Effector memory CD8-positive, alpha-beta T cell (primary cell): ENCODE measurements at regions not wholly inside any gene's neighbourhood (a gene's known extent, or its start where the extent isn't known, plus 50 kb on each side); places are given as distances from the start of the nearest gene placed in this dataset.

Experiments
- ATAC-seq: fragments of 150-1000 bp; cut with Tn5 transposase; replicated peaks from 2 replicates; pipeline ENCODE4 v1.10.0; 2021; ENCODE audit warnings: mild to moderate bottlenecking, moderate library complexity
- DNase-seq, 3 experiments: peaks; one replicate each; pipeline ENCODE4 v3.0.0; 2021
- H3K27ac Mint-ChIP-seq, 2 donors: one replicate each; pipeline ENCODE4 v1.8.0; 2022; ENCODE audit warnings: mild to moderate bottlenecking in 2 of 2, mixed read lengths in 2 of 2, moderate library complexity in 2 of 2
- H3K27me3 Mint-ChIP-seq, 2 donors: one replicate each; pipeline ENCODE4 v1.8.0; 2022; ENCODE audit warnings: mixed read lengths in 2 of 2
- H3K36me3 Mint-ChIP-seq: one replicate; pipeline ENCODE4 v1.8.0; 2022; ENCODE audit warnings: mild to moderate bottlenecking, moderate library complexity, mixed read lengths; ENCODE audit not compliant: insufficient read depth
- H3K4me1 Mint-ChIP-seq, 2 donors: one replicate each; pipeline ENCODE4 v1.8.0; 2022; ENCODE audit warnings: low read depth in 2 of 2, mixed read lengths in 2 of 2
- H3K4me3 Mint-ChIP-seq, 2 donors: one replicate each; pipeline ENCODE4 v1.8.0; 2022; ENCODE audit warnings: mild to moderate bottlenecking in 2 of 2, mixed read lengths in 2 of 2, moderate library complexity in 2 of 2
- H3K9me3 Mint-ChIP-seq, 2 donors: one replicate each; pipeline ENCODE4 v1.8.0; 2022; ENCODE audit warnings: mixed read lengths in 2 of 2

- Mint-ChIP-seq H3K4me3 (no peak overlapping the region), H3K9me3 (peaks cover 0 to 5% of the 10 kb centered on the region in 2 donors), H3K27me3 (no peaks in the 10 kb centered on the region), H3K27ac (no peak overlapping the region), H3K4me1 (no peaks in the 10 kb centered on the region), H3K36me3 (no peaks in the 10 kb centered on the region)
- no peak for DNase-seq
- no peak for ATAC-seq
Measured at GRCh38 chr3:103660810-103661209, 1226.0 kb downstream of the ZPLD1 start.

GRCh38 chr3:103662591-103662990 lies 1227.8 kb downstream of the ZPLD1 start:
- Mint-ChIP-seq H3K4me1 (no peaks in the 10 kb centered on the region), H3K27me3 (no peaks in the 10 kb centered on the region), H3K4me3 (no peak overlapping the region), H3K36me3 (no peaks in the 10 kb centered on the region), H3K9me3 (peaks cover 0 to 3% of the 10 kb centered on the region in 2 donors), H3K27ac (no peak overlapping the region)
- DNase-seq (no peak), ATAC-seq (no peak)

- no peak for DNase-seq
- H3K4me1 Mint-ChIP-seq, result no peaks in the 10 kb centered on the region
- no peaks in the 10 kb centered on the region for H3K36me3 Mint-ChIP-seq
- no peak overlapping the region for H3K4me3 Mint-ChIP-seq
- ATAC-seq, result no peak
- no peak overlapping the region for H3K27ac Mint-ChIP-seq
- H3K27me3 Mint-ChIP-seq, result no peaks in the 10 kb centered on the region
- H3K9me3 Mint-ChIP-seq, result peaks cover 0 to 2% of the 10 kb centered on the region in 2 donors
Measured at GRCh38 chr3:103672346-103672745, 1237.5 kb downstream of the ZPLD1 start.

GRCh38 chr3:103684904-103685303 lies 1250.1 kb downstream of the ZPLD1 start:
- DNase-seq (no peak), ATAC-seq (no peak)
- Mint-ChIP-seq H3K27ac (no peak overlapping the region), H3K9me3 (peaks cover 0 to 2% of the 10 kb centered on the region in 2 donors), H3K4me1 (no peaks in the 10 kb centered on the region), H3K36me3 (peaks cover 3% of the 10 kb centered on the region), H3K27me3 (no peaks in the 10 kb centered on the region), H3K4me3 (no peak overlapping the region)

DNA sequence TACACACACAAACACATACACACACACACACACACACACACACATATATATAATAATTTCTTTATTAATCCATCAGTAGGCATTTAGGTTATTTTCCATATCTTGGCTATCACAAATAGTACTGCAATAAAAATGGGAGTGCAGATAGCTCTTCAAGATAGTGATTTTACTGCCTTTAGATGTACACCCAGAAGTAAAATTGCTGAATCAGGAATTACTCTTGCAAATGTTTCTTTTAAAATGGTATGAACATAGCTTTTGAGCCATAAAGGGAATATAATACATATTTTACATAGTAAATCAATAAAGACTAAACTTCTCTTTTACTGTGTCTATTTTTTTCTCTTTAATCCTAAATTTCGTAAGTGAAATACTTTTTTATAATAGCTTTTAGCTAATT lies 1251.1 kb downstream of the ZPLD1 start:
- peaks cover 3% of the 10 kb centered on the region for H3K36me3 Mint-ChIP-seq
- no peak for ATAC-seq
- no peak for DNase-seq

GRCh38 chr3:103690536-103690935 lies 1255.7 kb downstream of the ZPLD1 start:
- Mint-ChIP-seq H3K27me3 (no peaks in the 10 kb centered on the region), H3K4me3 (no peak overlapping the region), H3K27ac (no peak overlapping the region), H3K4me1 (no peaks in the 10 kb centered on the region), H3K9me3 (peaks cover 5 to 14% of the 10 kb centered on the region in 2 donors), H3K36me3 (peaks cover 3% of the 10 kb centered on the region)
- DNase-seq (no peak), ATAC-seq (no peak)

More for the DNA sequence above, 1251.1 kb downstream of the ZPLD1 start:
- H3K27me3 Mint-ChIP-seq, result no peaks in the 10 kb centered on the region
- no peak overlapping the region for H3K27ac Mint-ChIP-seq
- peaks cover 0 to 2% of the 10 kb centered on the region in 2 donors for H3K9me3 Mint-ChIP-seq
- no peaks in the 10 kb centered on the region for H3K4me1 Mint-ChIP-seq
- no peak overlapping the region for H3K4me3 Mint-ChIP-seq

GRCh38 chr3:103693831-103694230 lies 1259.0 kb downstream of the ZPLD1 start:
- Mint-ChIP-seq H3K27ac (no peak overlapping the region), H3K9me3 (peaks cover 6 to 21% of the 10 kb centered on the region in 2 donors), H3K27me3 (no peaks in the 10 kb centered on the region), H3K36me3 (no peaks in the 10 kb centered on the region), H3K4me3 (no peak overlapping the region), H3K4me1 (no peaks in the 10 kb centered on the region)
- ATAC-seq (no peak), DNase-seq (no peak)

- no peak for DNase-seq
- no peaks in the 10 kb centered on the region for H3K27me3 Mint-ChIP-seq
- no peak overlapping the region for H3K27ac Mint-ChIP-seq
- H3K4me3 Mint-ChIP-seq, result no peak overlapping the region
- peaks cover 2 to 12% of the 10 kb centered on the region in 2 donors for H3K9me3 Mint-ChIP-seq
- H3K4me1 Mint-ChIP-seq, result no peaks in the 10 kb centered on the region
- no peaks in the 10 kb centered on the region for H3K36me3 Mint-ChIP-seq
- no peak for ATAC-seq
Measured at GRCh38 chr3:103698646-103699045, 1263.8 kb downstream of the ZPLD1 start.

GRCh38 chr3:103699228-103699627 lies 1264.4 kb downstream of the ZPLD1 start:
- Mint-ChIP-seq H3K4me1 (no peaks in the 10 kb centered on the region), H3K9me3 (peaks cover 2 to 12% of the 10 kb centered on the region in 2 donors), H3K27ac (no peak overlapping the region), H3K27me3 (no peaks in the 10 kb centered on the region), H3K36me3 (no peaks in the 10 kb centered on the region), H3K4me3 (no peak overlapping the region)
- DNase-seq (no peak), ATAC-seq (no peak)

DNA sequence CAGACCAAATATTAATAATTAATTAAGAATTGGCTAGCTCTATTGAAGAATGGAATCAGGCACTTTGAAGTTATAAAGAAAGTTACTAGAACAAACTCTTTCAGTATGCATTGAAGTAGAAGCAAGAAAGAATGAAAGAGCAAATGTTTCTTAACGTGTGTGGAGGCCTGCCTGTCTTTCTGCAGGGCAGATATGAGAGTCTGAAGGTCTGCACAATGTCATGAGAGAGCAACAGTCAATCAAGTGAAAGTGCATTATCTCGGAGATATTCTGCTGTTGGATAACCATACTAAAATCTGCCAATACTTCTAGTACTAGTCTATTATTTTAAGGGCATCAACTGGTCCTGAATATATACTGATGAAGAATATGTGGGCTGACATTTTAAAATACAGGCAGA lies 1270.8 kb downstream of the ZPLD1 start:
- Mint-ChIP-seq H3K36me3 (no peaks in the 10 kb centered on the region), H3K4me1 (no peaks in the 10 kb centered on the region), H3K27me3 (no peaks in the 10 kb centered on the region), H3K4me3 (no peak overlapping the region), H3K27ac (no peak overlapping the region), H3K9me3 (peaks cover 2 to 5% of the 10 kb centered on the region in 2 donors)
- DNase-seq, result no peak
- ATAC-seq, result no peak

GRCh38 chr3:103706671-103707070 lies 1271.9 kb downstream of the ZPLD1 start:
- Mint-ChIP-seq H3K9me3 (peaks cover 0 to 2% of the 10 kb centered on the region in 2 donors), H3K27me3 (no peaks in the 10 kb centered on the region), H3K4me1 (no peaks in the 10 kb centered on the region), H3K4me3 (no peak overlapping the region), H3K27ac (no peak overlapping the region), H3K36me3 (no peaks in the 10 kb centered on the region)
- ATAC-seq, result no peak
- no peak for DNase-seq

- peaks cover 0 to 8% of the 10 kb centered on the region in 2 donors for H3K9me3 Mint-ChIP-seq
- H3K4me1 Mint-ChIP-seq, result no peaks in the 10 kb centered on the region
- DNase-seq (no peak), ATAC-seq (no peak)
- H3K36me3 Mint-ChIP-seq, result peaks cover 2% of the 10 kb centered on the region
- no peaks in the 10 kb centered on the region for H3K27me3 Mint-ChIP-seq
- no peak overlapping the region for H3K4me3 Mint-ChIP-seq
- no peak overlapping the region for H3K27ac Mint-ChIP-seq
Measured at GRCh38 chr3:103711670-103712069, 1276.9 kb downstream of the ZPLD1 start.

GRCh38 chr3:103712320-103713008 lies 1277.6 kb downstream of the ZPLD1 start:
- ATAC-seq (no peak), DNase-seq (no peak)
- Mint-ChIP-seq H3K9me3 (peaks cover 0 to 8% of the 10 kb centered on the region in 2 donors), H3K27me3 (no peaks in the 10 kb centered on the region), H3K36me3 (peaks cover 2% of the 10 kb centered on the region), H3K27ac (no peak overlapping the region), H3K4me1 (no peaks in the 10 kb centered on the region), H3K4me3 (no peak overlapping the region)

GRCh38 chr3:103729547-103729946 lies 1294.7 kb downstream of the ZPLD1 start:
- no peak for ATAC-seq
- H3K9me3 Mint-ChIP-seq, result no peaks in the 10 kb centered on the region
- no peaks in the 10 kb centered on the region for H3K4me1 Mint-ChIP-seq

More at GRCh38 chr3:103729547-103729946, 1294.7 kb downstream of the ZPLD1 start:
- DNase-seq, result no peak
- Mint-ChIP-seq H3K27me3 (no peaks in the 10 kb centered on the region), H3K4me3 (no peak overlapping the region), H3K27ac (no peak overlapping the region), H3K36me3 (no peaks in the 10 kb centered on the region)
